ENCODE measurements at regions not wholly inside any gene's neighbourhood (a gene's known extent, or its start where the extent isn't known, plus 50 kb on each side); places are given as distances from the start of the nearest gene placed in this dataset.

DNA sequence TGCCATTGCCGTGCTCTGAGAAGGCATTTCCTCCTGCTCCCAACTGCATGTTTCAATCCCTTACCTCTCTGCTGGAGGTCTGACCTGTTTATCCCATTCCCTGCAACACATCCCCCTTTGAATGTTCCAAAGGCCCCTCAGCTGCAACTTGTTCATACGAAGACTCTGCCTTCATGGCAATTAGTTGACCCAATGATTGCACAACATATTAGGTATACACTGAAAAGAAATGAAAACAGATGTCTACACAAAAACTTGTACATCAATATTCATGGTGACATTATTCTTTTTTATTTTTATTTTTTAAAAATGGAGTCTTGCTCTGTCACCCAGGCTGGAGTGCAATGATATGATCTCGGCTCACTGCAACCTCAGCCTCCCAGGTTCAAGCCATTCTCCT lies 54.9 kb upstream of the STX18 start:
- H3K27ac ChIP-seq: no peak overlapping the region
- TF ChIP-seq, protein P1, sequence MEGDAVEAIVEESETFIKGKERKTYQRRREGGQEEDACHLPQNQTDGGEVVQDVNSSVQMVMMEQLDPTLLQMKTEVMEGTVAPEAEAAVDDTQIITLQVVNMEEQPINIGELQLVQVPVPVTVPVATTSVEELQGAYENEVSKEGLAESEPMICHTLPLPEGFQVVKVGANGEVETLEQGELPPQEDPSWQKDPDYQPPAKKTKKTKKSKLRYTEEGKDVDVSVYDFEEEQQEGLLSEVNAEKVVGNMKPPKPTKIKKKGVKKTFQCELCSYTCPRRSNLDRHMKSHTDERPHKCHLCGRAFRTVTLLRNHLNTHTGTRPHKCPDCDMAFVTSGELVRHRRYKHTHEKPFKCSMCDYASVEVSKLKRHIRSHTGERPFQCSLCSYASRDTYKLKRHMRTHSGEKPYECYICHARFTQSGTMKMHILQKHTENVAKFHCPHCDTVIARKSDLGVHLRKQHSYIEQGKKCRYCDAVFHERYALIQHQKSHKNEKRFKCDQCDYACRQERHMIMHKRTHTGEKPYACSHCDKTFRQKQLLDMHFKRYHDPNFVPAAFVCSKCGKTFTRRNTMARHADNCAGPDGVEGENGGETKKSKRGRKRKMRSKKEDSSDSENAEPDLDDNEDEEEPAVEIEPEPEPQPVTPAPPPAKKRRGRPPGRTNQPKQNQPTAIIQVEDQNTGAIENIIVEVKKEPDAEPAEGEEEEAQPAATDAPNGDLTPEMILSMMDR (IDR thresholded peaks at IDR 0.05): no peak

DNA sequence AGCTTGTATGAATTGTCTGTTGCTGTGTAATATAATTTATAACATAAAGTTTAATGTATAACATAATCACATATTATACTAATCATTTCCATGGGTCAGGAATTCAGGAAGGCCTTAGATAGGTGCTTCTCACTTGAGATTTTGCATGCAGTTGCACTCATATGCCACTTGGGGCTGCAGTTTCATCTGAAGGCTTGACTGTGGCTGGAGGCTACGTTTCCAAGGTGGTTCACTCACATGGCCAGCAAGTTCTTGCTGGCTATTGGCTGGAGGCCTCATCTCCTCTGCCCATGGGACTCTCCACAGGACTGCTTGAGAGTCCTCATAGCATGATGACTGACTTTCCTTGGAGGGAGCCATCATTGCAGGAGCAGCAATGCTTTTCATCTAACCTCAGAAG lies 53.4 kb upstream of the STX18 start:
- TF ChIP-seq, protein P1 (IDR thresholded peaks at IDR 0.05): no peak

More for the DNA sequence above, 54.9 kb upstream of the STX18 start:
- no peaks in the 10 kb centered on the region for H3K4me1 ChIP-seq
- H3K79me2 ChIP-seq: no peaks in the 10 kb centered on the region
- H3K4me3 ChIP-seq (ENCODE audit: low read depth, low read length): no peak overlapping the region
- H3K27me3 ChIP-seq (ENCODE audit: control insufficient read depth, insufficient read depth, low read length): no peaks in the 10 kb centered on the region
- H3K9me3 ChIP-seq (ENCODE audit: control insufficient read depth, low read length): no peaks in the 10 kb centered on the region
- no peaks in the 10 kb centered on the region for H3K36me3 ChIP-seq (ENCODE audit: control insufficient read depth, insufficient read depth, low read length)
- H2AFZ ChIP-seq: no peak overlapping the region
- H3K9ac ChIP-seq: no peak overlapping the region
- no peak overlapping the region for H3K4me2 ChIP-seq (ENCODE audit: low read length)

DNA sequence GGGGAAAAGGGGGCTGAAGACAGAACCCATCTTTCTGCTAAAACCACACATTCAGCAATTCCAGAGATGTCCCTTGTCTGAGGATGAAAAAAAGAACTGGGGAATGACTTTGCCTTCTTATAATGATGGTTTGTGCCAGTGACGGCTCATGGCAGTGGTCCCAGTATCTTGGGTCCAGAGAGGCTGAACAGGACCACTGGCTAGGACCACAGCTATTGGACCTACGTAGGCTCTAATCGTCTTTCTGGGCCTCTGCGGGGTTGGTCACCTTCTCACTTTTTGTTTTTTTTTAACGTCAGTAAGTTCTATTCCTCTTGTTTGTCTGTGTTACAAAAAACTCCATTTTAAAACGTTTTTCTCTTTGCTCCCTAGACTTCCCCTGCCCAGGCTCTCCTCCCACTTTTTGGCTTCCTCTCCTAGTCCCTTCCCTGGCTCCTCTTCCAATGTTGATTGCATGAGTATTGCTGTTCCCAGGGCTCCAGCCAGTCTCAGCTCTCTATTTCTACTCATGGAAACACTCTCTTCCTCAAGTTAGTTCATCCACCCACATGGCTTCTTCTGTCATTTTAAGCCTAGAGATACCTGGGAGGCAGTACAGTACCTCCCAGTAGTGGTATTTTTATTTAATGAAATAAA lies 52.6 kb upstream of the STX18 start:
- H3K4me1 ChIP-seq: no peaks in the 10 kb centered on the region
- no peaks in the 10 kb centered on the region for H3K27me3 ChIP-seq (ENCODE audit: control insufficient read depth, insufficient read depth, low read length)
- H3K4me2 ChIP-seq (ENCODE audit: low read length): no peak overlapping the region
- no peak overlapping the region for H3K4me3 ChIP-seq (ENCODE audit: low read depth, low read length)
- no peaks in the 10 kb centered on the region for H3K9me3 ChIP-seq (ENCODE audit: control insufficient read depth, low read length)
- no peak overlapping the region for H3K9ac ChIP-seq
- H2AFZ ChIP-seq: no peak overlapping the region
- no peaks in the 10 kb centered on the region for H3K79me2 ChIP-seq
- no peaks in the 10 kb centered on the region for H3K36me3 ChIP-seq (ENCODE audit: control insufficient read depth, insufficient read depth, low read length)
- TF ChIP-seq, protein P1 (IDR thresholded peaks at IDR 0.05): no peak
- H3K27ac ChIP-seq: no peak overlapping the region

More for the DNA sequence above, 53.4 kb upstream of the STX18 start:
- Histone ChIP-seq H3K4me3 (ENCODE audit: low read depth, low read length) (no peak overlapping the region), H3K27ac (no peak overlapping the region), H3K36me3 (ENCODE audit: control insufficient read depth, insufficient read depth, low read length) (no peaks in the 10 kb centered on the region), H3K4me1 (no peaks in the 10 kb centered on the region), H3K4me2 (ENCODE audit: low read length) (no peak overlapping the region), H3K27me3 (ENCODE audit: control insufficient read depth, insufficient read depth, low read length) (no peaks in the 10 kb centered on the region), H3K9me3 (ENCODE audit: control insufficient read depth, low read length) (no peaks in the 10 kb centered on the region), H3K79me2 (no peaks in the 10 kb centered on the region), H3K9ac (no peak overlapping the region), H2AFZ (no peak overlapping the region)

DNA sequence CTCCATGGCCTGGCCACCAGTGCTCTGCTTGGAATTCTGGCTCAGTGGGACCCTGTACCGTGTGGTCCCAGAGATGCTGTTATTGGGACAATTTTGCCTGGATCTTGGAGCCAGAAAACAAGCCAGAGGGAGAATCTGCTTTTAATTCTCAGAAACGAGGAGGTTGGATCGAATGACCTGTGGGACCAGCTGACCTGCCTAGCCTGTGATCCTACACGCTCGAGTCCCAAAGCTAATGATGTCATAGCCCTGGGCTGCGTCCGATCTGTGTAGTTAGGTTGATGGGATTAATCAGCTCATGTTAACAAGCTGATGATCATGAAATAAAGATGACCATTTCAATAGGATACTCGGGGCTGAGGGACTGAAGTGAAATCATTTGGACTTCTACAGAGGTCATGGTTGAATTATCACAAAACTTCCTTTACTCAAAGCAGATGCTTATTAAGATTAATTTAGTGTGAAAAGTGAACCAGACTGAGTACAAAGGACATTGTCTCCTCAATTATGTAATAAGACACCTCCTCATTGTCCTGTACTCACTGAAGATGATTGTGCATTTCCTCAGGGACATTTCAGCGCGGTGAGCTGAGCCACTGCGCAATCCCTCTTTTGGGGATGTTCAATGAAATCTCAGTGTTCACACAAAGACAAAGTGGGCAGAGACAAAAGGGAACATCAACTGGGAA lies 51.9 kb upstream of the STX18 start:
- TF ChIP-seq, protein P1 (IDR thresholded peaks at IDR 0.05): no peak

More for the DNA sequence above, 51.9 kb upstream of the STX18 start:
- no peaks in the 10 kb centered on the region for H3K9me3 ChIP-seq (ENCODE audit: control insufficient read depth, low read length)
- H3K36me3 ChIP-seq (ENCODE audit: control insufficient read depth, insufficient read depth, low read length): no peaks in the 10 kb centered on the region
- no peak overlapping the region for H3K27ac ChIP-seq
- no peak overlapping the region for H3K4me2 ChIP-seq (ENCODE audit: low read length)
- H3K4me3 ChIP-seq (ENCODE audit: low read depth, low read length): no peak overlapping the region
- no peak overlapping the region for H2AFZ ChIP-seq
- no peaks in the 10 kb centered on the region for H3K4me1 ChIP-seq
- no peaks in the 10 kb centered on the region for H3K79me2 ChIP-seq
- no peaks in the 10 kb centered on the region for H3K27me3 ChIP-seq (ENCODE audit: control insufficient read depth, insufficient read depth, low read length)
- no peak overlapping the region for H3K9ac ChIP-seq
